GM23338 (cell line): ENCODE measurements at regions not wholly inside any gene's neighbourhood (a gene's known extent, or its start where the extent isn't known, plus 50 kb on each side); places are given as distances from the start of the nearest gene placed in this dataset.

ENCODE experiments used
- ATAC-seq: fragments of 200-7000 bp; cut with Tn5 transposase; 3 replicates; pipeline ENCODE4 v1.9.1; 2020
- DNase-seq: peaks from one replicate; pipeline ENCODE4 v3.0.0-alpha.2; 2015; ENCODE audit warnings: low spot score
- H2AFZ ChIP-seq: fragments of 200-600 bp; sonication (generic); 2 replicates; pipeline ENCODE4 v1.8.0; 2016; ENCODE audit warnings: antibody characterized with exemption, mild to moderate bottlenecking, moderate library complexity
- H3F3A ChIP-seq: fragments of 200-600 bp; sonication (generic); replicated peaks from 2 replicates; pipeline ENCODE4 v1.8.0; 2017; ENCODE audit warnings: antibody characterized with exemption, mixed run types, low read depth
- H3K27ac ChIP-seq: fragments of 200-600 bp; sonication (generic); 2 replicates; pipeline ENCODE4 v1.6.1; 2016; ENCODE audit warnings: low read depth
- H3K27me3 ChIP-seq: fragments of 200-600 bp; sonication (generic); 2 replicates; pipeline ENCODE4 v1.8.0; 2016; ENCODE audit warnings: mild to moderate bottlenecking, mixed run types, moderate library complexity; ENCODE audit not compliant: insufficient read depth
- H3K36me3 ChIP-seq: fragments of 200-600 bp; sonication (generic); 2 replicates; pipeline ENCODE4 v1.8.0; 2016; ENCODE audit warnings: mild to moderate bottlenecking; ENCODE audit not compliant: insufficient read depth
- H3K4me1 ChIP-seq: fragments of 200-600 bp; sonication (generic); 2 replicates; pipeline ENCODE4 v1.8.0; 2016; ENCODE audit warnings: mild to moderate bottlenecking, moderate library complexity; ENCODE audit not compliant: insufficient read depth
- H3K4me2 ChIP-seq: fragments of 200-600 bp; sonication (generic); 2 replicates; pipeline ENCODE4 v1.7.1; 2017; ENCODE audit warnings: mixed run types
- H3K4me3 ChIP-seq: fragments of 200-600 bp; sonication (generic); 2 replicates; pipeline ENCODE4 v1.6.1; 2016; ENCODE audit warnings: mixed run types
- H3K79me2 ChIP-seq: fragments of 200-600 bp; sonication (generic); replicated peaks from 2 replicates; pipeline ENCODE4 v1.8.0; 2017; ENCODE audit warnings: mild to moderate bottlenecking; ENCODE audit not compliant: insufficient read depth
- H3K9me2 ChIP-seq: fragments of 200-600 bp; sonication (generic); 2 replicates; pipeline ENCODE4 v1.8.0; 2017; ENCODE audit not compliant: insufficient read depth
- H4K20me1 ChIP-seq: fragments of 200-600 bp; sonication (generic); replicated peaks from 2 replicates; pipeline ENCODE4 v1.8.0; 2017; ENCODE audit warnings: mild to moderate bottlenecking; ENCODE audit not compliant: insufficient read depth
- H3K27ac Mint-ChIP-seq: 2 replicates; pipeline ENCODE4 v1.8.0; 2020; ENCODE audit warnings: inconsistent platforms, mild to moderate bottlenecking, moderate library complexity, mixed read lengths
- H3K27me3 Mint-ChIP-seq: 3 replicates; pipeline ENCODE4 v1.8.0; 2022; ENCODE audit warnings: low read depth, mild to moderate bottlenecking, moderate library complexity, mixed read lengths, inconsistent platforms; ENCODE audit not compliant: insufficient read depth, poor library complexity
- H3K36me3 Mint-ChIP-seq: 3 replicates; pipeline ENCODE4 v1.8.0; 2021; ENCODE audit warnings: low read depth, mild to moderate bottlenecking, inconsistent platforms, moderate library complexity, mixed read lengths
- H3K4me1 Mint-ChIP-seq: 3 replicates; pipeline ENCODE4 v1.8.0; 2020; ENCODE audit warnings: mild to moderate bottlenecking, inconsistent platforms, mixed read lengths
- H3K4me3 Mint-ChIP-seq: 3 replicates; pipeline ENCODE4 v1.8.0; 2021; ENCODE audit warnings: moderate library complexity, mild to moderate bottlenecking, inconsistent platforms, mixed read lengths
- H3K9me3 Mint-ChIP-seq: 3 replicates; pipeline ENCODE4 v1.8.0; 2020; ENCODE audit warnings: moderate library complexity, mild to moderate bottlenecking, inconsistent platforms, mixed read lengths
- CREB1 ChIP-seq: fragments of 250-450 bp; sonication (Bioruptor Pico); IDR thresholded peaks from 2 replicates; pipeline ENCODE4 v1.5.0; 2020; ENCODE audit warnings: low read depth, mild to moderate bottlenecking, moderate library complexity
- CTCF ChIP-seq, 2 experiments: fragments of 200-600 bp in 1 of 2; sonication (generic) in 1 of 2; conservative IDR thresholded peaks; 2 replicates each; pipeline versions ENCODE4 v1.5.1 to v1.6.1; 2016 to 2017; ENCODE audit warnings: antibody characterized with exemption in 2 of 2, low read depth in 2 of 2, mild to moderate bottlenecking in 2 of 2, moderate library complexity in 1 of 2
- EZH2 ChIP-seq: fragments of 200-600 bp; sonication (generic); IDR thresholded peaks from one replicate; pipeline ENCODE4 v1.8.0; 2017; ENCODE audit warnings: antibody characterized with exemption, mild to moderate bottlenecking, low read depth; ENCODE audit not compliant: unreplicated experiment
- EZH2phosphoT487 ChIP-seq: fragments of 200-600 bp; sonication (generic); IDR thresholded peaks from one replicate; pipeline ENCODE4 v1.8.1; 2018; ENCODE audit warnings: antibody characterized with exemption; ENCODE audit not compliant: unreplicated experiment
- JUNB ChIP-seq: IDR thresholded peaks from one replicate; pipeline ENCODE4 v1.6.1; 2016; ENCODE audit warnings: antibody characterized with exemption; ENCODE audit not compliant: unreplicated experiment
- NANOG ChIP-seq: IDR thresholded peaks from 2 replicates; pipeline ENCODE4 v1.6.1; 2016; ENCODE audit warnings: antibody characterized with exemption, borderline replicate concordance
- POLR2AphosphoS5 ChIP-seq: IDR thresholded peaks from 2 replicates; pipeline ENCODE4 v1.6.1; 2016; ENCODE audit warnings: antibody characterized with exemption, low read depth
- REST ChIP-seq: IDR thresholded peaks from one replicate; pipeline ENCODE4 v1.6.1; 2018; ENCODE audit warnings: antibody characterized with exemption; ENCODE audit not compliant: unreplicated experiment
- STAT1 ChIP-seq: IDR thresholded peaks from one replicate; pipeline ENCODE4 v1.6.1; 2016; ENCODE audit warnings: antibody characterized with exemption; ENCODE audit not compliant: unreplicated experiment
- ZNF114 ChIP-seq: fragments of 250-450 bp; sonication (Bioruptor Pico); IDR thresholded peaks from 2 replicates; pipeline ENCODE4 v1.5.0; 2020; ENCODE audit warnings: mild to moderate bottlenecking, moderate library complexity
- ZNF331 ChIP-seq: fragments of 250-450 bp; sonication (Bioruptor Pico); IDR thresholded peaks from 2 replicates; pipeline ENCODE4 v1.5.0; 2020; ENCODE audit warnings: low read depth, mild to moderate bottlenecking, moderate library complexity
- TF ChIP-seq, protein P1 (sequence below): IDR thresholded peaks from 2 replicates; pipeline ENCODE4 v1.6.1; 2016; ENCODE audit warnings: antibody characterized with exemption

DNA sequence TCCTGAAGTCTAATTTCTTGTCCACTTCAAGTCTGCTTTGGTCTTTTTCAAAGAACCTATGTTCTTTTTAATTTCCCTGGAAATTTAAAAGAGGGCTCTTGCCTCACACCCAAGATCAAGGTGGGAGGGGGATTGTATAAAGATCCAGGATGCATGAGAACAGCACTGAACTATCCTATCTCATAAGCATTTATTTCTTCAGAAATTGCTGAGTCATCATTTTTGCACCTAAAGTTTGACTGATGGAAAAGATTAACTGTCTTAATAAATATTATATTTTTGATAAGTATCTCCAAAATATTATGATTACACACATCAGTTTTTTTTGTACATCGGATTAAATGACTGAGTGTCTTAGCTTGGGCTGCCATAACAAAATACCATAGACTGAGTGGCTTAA, 90.5 kb downstream of the RPS24 start:
- H3K4me1 Mint-ChIP-seq = no peaks in the 10 kb centered on the region
- no peak overlapping the region for H3K27ac Mint-ChIP-seq
- ATAC-seq (no peak), DNase-seq (no peak)
- Histone ChIP-seq H3F3A (no peaks in the 10 kb centered on the region), H2AFZ (no peak overlapping the region), H3K4me2 (no peak overlapping the region), H3K4me3 (no peak overlapping the region), H3K79me2 (no peaks in the 10 kb centered on the region), H3K36me3 (peaks cover 7% of the 10 kb centered on the region; the same call in 1 of the 2 replicates), H3K27ac (no peak overlapping the region), H3K27me3 (no peaks in the 10 kb centered on the region), H3K4me1 (no peaks in the 10 kb centered on the region), H4K20me1 (no peaks in the 10 kb centered on the region), H3K9me2 (no peaks in the 10 kb centered on the region)
- peaks cover 2% of the 10 kb centered on the region for H3K27me3 Mint-ChIP-seq
- no peaks in the 10 kb centered on the region for H3K36me3 Mint-ChIP-seq
- TF ChIP-seq, protein P1, sequence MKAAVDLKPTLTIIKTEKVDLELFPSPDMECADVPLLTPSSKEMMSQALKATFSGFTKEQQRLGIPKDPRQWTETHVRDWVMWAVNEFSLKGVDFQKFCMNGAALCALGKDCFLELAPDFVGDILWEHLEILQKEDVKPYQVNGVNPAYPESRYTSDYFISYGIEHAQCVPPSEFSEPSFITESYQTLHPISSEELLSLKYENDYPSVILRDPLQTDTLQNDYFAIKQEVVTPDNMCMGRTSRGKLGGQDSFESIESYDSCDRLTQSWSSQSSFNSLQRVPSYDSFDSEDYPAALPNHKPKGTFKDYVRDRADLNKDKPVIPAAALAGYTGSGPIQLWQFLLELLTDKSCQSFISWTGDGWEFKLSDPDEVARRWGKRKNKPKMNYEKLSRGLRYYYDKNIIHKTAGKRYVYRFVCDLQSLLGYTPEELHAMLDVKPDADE = no peak
- peaks cover 12% of the 10 kb centered on the region for H3K9me3 Mint-ChIP-seq
- no peak overlapping the region for H3K4me3 Mint-ChIP-seq

- H2AFZ ChIP-seq = no peak overlapping the region
- Mint-ChIP-seq H3K4me3 (no peak overlapping the region), H3K27me3 (peaks cover 2% of the 10 kb centered on the region), H3K4me1 (peaks cover 7% of the 10 kb centered on the region; the same call in 2 of the 3 replicates), H3K27ac (no peak overlapping the region), H3K9me3 (no peaks in the 10 kb centered on the region), H3K36me3 (no peaks in the 10 kb centered on the region)
- H3K79me2 ChIP-seq = no peaks in the 10 kb centered on the region
- no peak overlapping the region for H3K4me3 ChIP-seq
- H4K20me1 ChIP-seq = no peaks in the 10 kb centered on the region
- no peak overlapping the region for H3K27ac ChIP-seq
- no peak overlapping the region for H3K4me2 ChIP-seq
- no peaks in the 10 kb centered on the region for H3K9me2 ChIP-seq
- TF ChIP-seq, protein P1 = no peak
- TF ChIP-seq STAT1 (no peak), CREB1 (CRISPR knock-in tag) (no peak), JUNB (no peak), ZNF331 (CRISPR knock-in tag) (no peak), POLR2AphosphoS5 (no peak), REST (no peak), EZH2 (no peak), NANOG (no peak), EZH2phosphoT487 (no peak), CTCF (conservative IDR thresholded peaks at IDR 0.05; ENCODE audit: low read depth in 2 of 2) (no peak), ZNF114 (CRISPR knock-in tag) (no peak)
- ATAC-seq = no peak
- no peaks in the 10 kb centered on the region for H3K4me1 ChIP-seq
- 0 out of 2 replicates have a peak, but pooled peaks cover 3% of the 10 kb centered on the region for H3K36me3 ChIP-seq
- H3F3A ChIP-seq = no peaks in the 10 kb centered on the region
- H3K27me3 ChIP-seq = no peaks in the 10 kb centered on the region
- DNase-seq = no peak
These were observed 95.5 kb downstream of the RPS24 start for GRCh38 chr10:78129211-78129610.
